ENCODE measurements at regions not wholly inside any gene's neighbourhood (a gene's known extent, or its start where the extent isn't known, plus 50 kb on each side); places are given as distances from the start of the nearest gene placed in this dataset.

GRCh38 chr1:100627936-100628335 is 90.0 kb downstream of the GPR88 start:
- Histone ChIP-seq H3K27me3 (ENCODE audit: control insufficient read depth, insufficient read depth, low read length) (no peaks in the 10 kb centered on the region), H3K4me1 (ENCODE audit: control insufficient read depth, insufficient read depth, low read length) (no peaks in the 10 kb centered on the region), H3K9me3 (ENCODE audit: control insufficient read depth, insufficient read depth, low read depth, low read length) (no peaks in the 10 kb centered on the region), H3K4me3 (ENCODE audit: low read depth in 2 of 2, low read length in 2 of 2) (no peak overlapping the region), H3K36me3 (ENCODE audit: control insufficient read depth, insufficient read depth, low read length) (no peaks in the 10 kb centered on the region), H3K27ac (ENCODE audit: low read length) (no peak overlapping the region)
- ChIA-PET POLR2A (no interaction called here), CTCF (no interaction called here)
- intact Hi-C loops (cut with micrococcal nuclease; ENCODE audit: unreplicated experiment): no loop called here
- BruUV-seq (replicated peaks): no TSS peak
- in situ Hi-C loops (cut with HindIII; ENCODE audit: low pct_unique_long_range_greater_than_20kb, low sequenced_read_pairs): no loop called here
- no peak for DNase-seq (ENCODE audit: low read depth, low spot score)
- no peak for TF ChIP-seq SIN3A (IDR thresholded peaks at IDR 0.05; ENCODE audit: borderline replicate concordance, insufficient read depth, low read depth, low read length)
- no peak for TF ChIP-seq POLR2AphosphoS5 (IDR thresholded peaks at IDR 0.05; ENCODE audit: low read depth, low read length)
- no peak for TF ChIP-seq TCF7L2 (IDR thresholded peaks at IDR 0.05; ENCODE audit: low read depth, low read length)
- no peak for TF ChIP-seq CTCF (IDR thresholded peaks at IDR 0.05)
- TF ChIP-seq REST (IDR thresholded peaks at IDR 0.05; ENCODE audit: insufficient read depth in 1 of 2, low read depth in 2 of 2, low read length in 1 of 2): no peak
- no peak for ATAC-seq

DNA sequence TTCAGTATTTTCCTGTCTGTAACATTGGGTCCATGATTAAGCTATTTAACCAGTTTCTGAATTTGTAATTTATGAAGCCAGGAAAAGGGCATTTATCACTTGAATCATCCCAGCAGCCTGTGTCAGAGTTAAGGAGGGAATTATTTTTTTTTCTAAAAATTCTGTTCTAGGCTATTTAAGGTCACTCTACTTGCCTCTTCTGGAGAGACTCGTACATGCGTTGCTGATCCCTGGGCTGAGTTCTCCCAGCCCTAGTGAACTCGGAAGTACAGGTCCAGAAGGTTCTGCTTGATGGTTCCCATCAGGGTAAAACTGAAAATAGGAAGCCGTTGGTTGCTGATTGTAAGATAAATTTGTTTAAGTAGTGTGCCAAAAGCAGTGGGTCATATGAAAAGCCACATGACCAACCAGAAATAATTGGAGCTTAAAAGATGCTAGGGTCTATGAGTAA is 90.7 kb downstream of the GPR88 start:
- ATAC-seq (no peak), DNase-seq (ENCODE audit: low read depth, low spot score) (no peak)
- H3K27me3 ChIP-seq (ENCODE audit: control insufficient read depth, insufficient read depth, low read length): no peaks in the 10 kb centered on the region
- H3K4me1 ChIP-seq (ENCODE audit: control insufficient read depth, insufficient read depth, low read length): no peaks in the 10 kb centered on the region
- CTCF ChIA-PET: no interaction called here
- TF ChIP-seq CTCF (IDR thresholded peaks at IDR 0.05): no peak
- TF ChIP-seq SIN3A (IDR thresholded peaks at IDR 0.05; ENCODE audit: borderline replicate concordance, insufficient read depth, low read depth, low read length): no peak
- no peak for TF ChIP-seq POLR2AphosphoS5 (IDR thresholded peaks at IDR 0.05; ENCODE audit: low read depth, low read length)
- no peak for TF ChIP-seq REST (IDR thresholded peaks at IDR 0.05; ENCODE audit: insufficient read depth in 1 of 2, low read depth in 2 of 2, low read length in 1 of 2)
- TF ChIP-seq TCF7L2 (IDR thresholded peaks at IDR 0.05; ENCODE audit: low read depth, low read length): no peak
- intact Hi-C loops (cut with micrococcal nuclease; ENCODE audit: unreplicated experiment): no loop called here
- H3K36me3 ChIP-seq (ENCODE audit: control insufficient read depth, insufficient read depth, low read length): no peaks in the 10 kb centered on the region
- POLR2A ChIA-PET: no interaction called here
- in situ Hi-C loops (cut with HindIII; ENCODE audit: low pct_unique_long_range_greater_than_20kb, low sequenced_read_pairs): no loop called here
- H3K4me3 ChIP-seq (ENCODE audit: low read depth in 2 of 2, low read length in 2 of 2): no peak overlapping the region
- H3K9me3 ChIP-seq (ENCODE audit: control insufficient read depth, insufficient read depth, low read depth, low read length): no peaks in the 10 kb centered on the region
- H3K27ac ChIP-seq (ENCODE audit: low read length): no peak overlapping the region
- no TSS peak for BruUV-seq (replicated peaks)

Measured in Panc1 (cell line).